HG03095 (cell line): ENCODE measurements at regions not wholly inside any gene's neighbourhood (a gene's known extent, or its start where the extent isn't known, plus 50 kb on each side); places are given as distances from the start of the nearest gene placed in this dataset.
A peak's percentile ranks its signal among the peaks of the same experiment; 100 is the strongest.
"Not testable (repeated sequence)": the region's sequence is repeated elsewhere in the genome, so short reads cannot be mapped to it uniquely, and the experiment has no call there.

Experiments used
- ATAC-seq: cut with Tn5 transposase; IDR thresholded peaks from one replicate; pipeline ENCODE4 v1.9.1; 2021; ENCODE audit warnings: moderate library complexity; ENCODE audit not compliant: unreplicated experiment

DNA sequence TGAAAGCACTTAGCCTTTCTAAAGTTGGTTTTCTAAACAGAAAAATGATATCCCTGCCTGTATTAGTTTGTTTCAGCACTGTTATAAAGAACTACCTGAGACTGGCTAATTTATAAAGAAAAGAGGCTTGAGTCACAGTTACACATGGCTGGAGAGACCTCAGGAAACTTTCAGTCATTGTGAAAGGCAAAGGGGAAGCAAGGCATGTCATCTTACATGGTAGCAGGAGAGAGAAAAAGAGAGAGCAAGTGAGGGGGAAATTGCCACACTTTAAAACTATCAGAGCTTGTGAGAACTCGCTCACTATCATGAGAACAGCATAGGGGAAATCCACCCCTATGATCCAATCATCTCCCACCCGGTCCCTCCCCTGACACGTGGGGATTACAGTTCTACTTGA is 64.9 kb downstream of the FAM170A start:
- ATAC-seq: peak; percentile 55

- ATAC-seq: no peak
Measured at GRCh38 chr5:119706049-119706448, 76.7 kb downstream of the FAM170A start.

GRCh38 chr5:119708076-119708790 is 78.9 kb downstream of the FAM170A start:
- no peak for ATAC-seq

DNA sequence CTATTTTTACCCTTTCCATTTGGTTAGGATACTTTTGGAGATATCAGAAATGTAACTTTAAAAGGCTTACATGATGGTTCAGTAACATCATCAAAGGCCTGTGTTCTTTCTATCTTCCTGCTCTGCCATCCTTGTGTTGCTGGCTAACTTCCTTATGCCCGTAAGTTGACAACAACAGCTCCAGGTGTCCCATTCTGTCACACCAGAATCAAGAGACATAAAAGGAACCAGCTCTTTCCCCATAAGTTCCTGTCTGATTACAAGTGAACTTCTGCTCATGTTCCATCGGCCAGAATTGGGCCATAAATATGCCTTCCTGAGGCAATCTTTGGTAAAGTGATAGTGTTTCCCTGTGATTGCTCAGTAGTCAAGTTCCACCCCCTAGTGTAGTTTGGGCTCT is 92.4 kb downstream of the FAM170A start:
- ATAC-seq: no peak

DNA sequence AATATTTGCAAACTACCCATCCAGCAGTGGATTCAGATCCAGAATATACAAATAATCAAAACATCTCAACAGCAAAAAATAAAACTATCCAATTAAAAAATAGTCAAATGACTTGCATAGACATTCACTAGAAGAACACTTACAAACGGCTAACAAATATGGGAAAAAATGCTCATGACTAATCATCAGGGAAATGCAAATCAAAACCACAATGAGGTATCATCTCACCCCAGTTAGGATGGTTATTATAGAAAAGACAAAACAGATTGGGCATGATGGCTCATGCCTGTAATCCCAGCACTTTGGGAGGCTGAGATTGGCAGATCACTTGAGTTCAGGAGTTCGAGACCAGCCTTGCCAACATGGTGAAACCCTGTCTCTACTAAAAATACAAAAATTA is 95.9 kb downstream of the FAM170A start:
- not testable (repeated sequence) for ATAC-seq

DNA sequence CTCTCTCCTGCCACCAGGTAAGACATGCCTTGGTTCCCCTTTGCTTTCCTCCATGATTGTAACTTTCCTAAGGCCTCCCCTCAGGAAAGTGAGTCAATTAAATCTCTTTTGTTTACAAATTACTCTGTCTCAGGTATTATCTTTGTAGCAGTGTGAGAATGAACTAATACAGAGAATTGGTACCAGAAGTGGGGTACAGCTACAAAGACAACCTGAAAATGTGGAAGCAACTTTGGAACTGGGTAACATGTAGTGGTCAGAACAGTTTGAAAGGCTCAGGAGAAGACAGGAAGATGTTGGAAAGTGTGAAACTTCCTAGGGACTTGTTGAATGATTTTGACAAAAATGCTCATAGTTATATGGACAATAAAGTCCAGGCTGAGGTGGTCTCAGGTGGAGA is 97.2 kb downstream of the FAM170A start:
- ATAC-seq: no peak

GRCh38 chr5:119740225-119740624 is 110.9 kb downstream of the FAM170A start:
- no peak for ATAC-seq

DNA sequence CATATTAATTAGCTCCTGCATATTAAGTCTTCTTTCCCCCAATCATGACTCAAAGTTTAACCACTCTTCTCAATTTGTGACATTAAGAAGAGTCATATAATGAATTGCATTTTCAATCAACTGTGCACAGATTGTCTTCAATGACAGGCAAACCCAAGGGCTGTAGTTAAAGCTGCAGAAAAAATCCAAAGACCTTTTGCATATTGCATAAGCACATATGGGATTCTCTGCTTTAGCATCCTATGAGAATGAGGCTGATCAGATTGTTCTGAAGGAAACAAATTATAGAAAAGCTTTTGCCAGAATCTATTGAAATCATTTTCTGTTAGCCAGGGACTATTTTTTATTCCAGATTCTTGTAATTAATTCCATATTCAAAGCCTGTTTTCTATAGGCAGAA is 112.3 kb downstream of the FAM170A start:
- no peak for ATAC-seq

DNA sequence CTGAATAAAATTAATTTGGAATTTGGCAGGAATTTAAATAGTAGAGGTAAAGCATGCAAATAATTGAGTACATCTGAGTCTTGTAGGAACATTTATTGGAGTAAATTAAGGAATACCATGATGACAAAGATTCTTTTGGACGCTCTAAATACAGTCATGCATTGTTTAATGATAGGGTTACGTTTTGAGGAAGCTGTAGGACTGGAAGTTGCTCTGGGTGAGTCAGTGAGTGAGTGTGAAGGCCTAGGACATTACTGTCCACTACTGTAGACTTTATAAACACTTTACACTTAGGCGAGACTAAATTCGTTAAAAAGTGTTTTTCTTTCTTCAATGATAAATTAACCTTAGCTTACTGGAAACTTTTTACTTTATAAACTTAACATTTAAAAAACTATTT is 113.0 kb downstream of the FAM170A start:
- no peak for ATAC-seq

- ATAC-seq: peak; percentile 91
Measured at GRCh38 chr5:119743927-119744326, 114.6 kb downstream of the FAM170A start.

DNA sequence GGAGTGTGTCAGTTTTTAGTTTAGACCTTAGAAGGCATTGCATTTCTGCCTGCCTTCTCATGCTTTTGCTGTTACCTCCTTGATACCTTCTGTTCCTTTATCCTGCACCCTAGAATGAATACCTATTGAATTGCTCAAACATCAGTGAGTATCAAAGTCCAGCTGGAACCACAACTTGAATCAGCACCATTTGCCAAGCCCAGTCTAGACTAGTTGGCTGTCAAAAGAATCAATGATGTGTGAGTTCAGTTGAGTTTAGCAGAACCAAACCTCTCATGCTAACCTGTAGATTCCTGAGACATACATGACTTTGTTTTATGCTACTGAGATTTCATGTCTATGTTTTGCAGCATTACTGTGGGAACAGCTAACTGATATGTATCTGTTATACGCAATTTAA is 116.6 kb downstream of the FAM170A start:
- ATAC-seq: no peak

DNA sequence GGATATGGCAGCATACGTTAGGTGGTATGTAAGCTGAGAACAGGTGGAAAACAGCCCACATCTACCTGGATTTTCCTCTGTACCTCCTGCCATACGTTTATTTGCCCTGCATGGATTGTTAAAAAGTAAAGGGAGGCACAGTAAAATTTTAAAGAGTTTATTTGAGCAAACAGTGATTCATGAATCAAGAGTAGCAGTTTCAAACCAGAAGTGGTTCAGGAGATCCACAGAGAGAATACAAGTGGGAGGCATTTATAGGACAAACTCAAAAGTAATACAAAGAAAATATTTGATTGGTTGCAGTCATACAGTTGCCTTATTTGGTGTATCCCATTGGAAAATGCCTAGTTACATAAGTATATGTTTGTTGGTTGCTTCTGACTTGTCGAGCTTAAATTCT is 117.6 kb downstream of the FAM170A start:
- ATAC-seq: no peak

DNA sequence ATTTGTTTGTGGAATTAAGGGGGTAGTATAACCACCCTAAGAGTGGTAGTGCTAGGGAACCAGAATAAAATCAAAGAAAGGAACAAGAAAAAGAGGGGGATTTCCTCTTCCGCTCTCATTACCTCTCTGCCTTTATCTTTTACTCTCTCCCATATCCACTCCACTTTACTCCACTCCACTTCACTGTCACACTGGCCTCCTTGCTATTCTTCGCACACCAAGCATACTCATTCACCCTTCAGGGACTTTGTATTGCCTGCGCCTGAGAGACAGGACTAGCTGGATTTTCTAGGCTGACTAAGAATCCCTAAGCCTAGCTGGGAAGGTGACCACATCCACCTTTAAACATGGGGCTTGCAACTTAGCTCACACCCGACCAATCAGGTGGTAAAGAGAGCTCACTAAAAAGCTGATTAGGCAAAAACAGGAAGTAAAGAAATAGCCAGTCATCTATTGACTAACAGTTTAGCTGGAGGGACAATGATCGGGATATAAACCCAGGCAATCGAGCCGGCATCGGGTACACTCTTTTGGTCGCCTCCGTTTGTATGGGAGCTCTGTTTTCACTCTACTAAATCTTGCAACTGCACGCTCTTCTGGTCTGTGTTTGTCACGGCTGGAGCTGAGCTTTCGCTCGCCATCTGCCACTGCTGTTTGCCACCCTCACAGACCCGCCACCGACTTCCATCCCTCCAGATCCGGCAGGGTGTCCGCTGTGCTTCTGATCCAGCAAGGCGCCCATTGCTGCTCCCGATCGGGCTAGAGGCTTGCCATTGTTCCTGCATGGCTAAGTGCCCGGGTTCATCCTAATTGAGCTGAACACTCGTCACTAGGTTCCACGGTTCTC is 121.8 kb downstream of the FAM170A start:
- ATAC-seq: no peak

GRCh38 chr5:119751734-119752094 is 122.4 kb downstream of the FAM170A start:
- ATAC-seq: no peak

DNA sequence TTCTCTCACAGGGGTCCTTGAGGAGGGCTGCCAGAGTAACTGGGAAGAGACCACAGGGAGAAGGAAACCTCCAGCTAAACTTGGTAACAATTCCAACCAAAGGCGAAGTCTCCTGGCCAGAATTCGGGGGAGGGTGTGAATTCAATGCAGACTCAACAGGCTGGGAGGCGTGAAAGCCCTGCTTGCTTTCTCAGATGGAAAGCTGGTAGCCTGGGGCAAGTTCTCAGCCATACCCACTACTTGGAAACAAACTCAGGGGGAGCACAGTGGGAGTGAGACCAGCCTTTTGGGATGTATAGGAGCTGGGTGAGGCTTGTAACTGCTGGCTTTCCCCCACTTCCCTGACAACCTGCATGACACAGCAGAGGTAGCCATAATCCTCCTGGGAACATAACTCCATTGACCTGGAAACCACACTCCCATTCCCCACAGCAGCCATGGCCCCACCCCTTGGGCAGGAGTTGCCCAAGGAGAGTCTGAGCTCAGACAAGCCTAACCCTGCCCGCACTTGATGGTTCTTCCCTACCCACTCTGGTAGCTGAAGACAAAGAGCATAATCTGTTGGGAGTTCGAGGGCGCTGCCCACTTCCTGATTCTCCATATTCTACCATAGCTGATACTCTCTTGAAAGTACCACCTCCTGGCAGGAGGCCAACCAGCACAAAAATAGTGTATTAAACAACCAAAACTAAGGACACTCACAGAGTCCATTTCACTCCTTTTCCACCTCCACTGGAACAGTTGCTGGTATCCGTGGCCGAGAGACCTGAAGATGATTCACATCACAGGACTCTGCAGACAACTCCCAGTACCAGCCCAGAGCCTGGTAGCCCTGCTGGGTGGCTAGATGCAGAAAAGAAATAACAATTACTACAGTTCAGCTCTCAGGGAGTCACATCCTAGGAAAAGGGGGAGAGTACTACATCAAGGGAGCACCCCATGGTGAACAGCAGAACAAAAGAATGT is 123.8 kb downstream of the FAM170A start:
- ATAC-seq: no peak

- not testable (repeated sequence) for ATAC-seq
Measured at GRCh38 chr5:119754825-119755224, 125.5 kb downstream of the FAM170A start.

GRCh38 chr5:119757276-119757675 is 127.9 kb downstream of the FAM170A start:
- ATAC-seq: no peak

DNA sequence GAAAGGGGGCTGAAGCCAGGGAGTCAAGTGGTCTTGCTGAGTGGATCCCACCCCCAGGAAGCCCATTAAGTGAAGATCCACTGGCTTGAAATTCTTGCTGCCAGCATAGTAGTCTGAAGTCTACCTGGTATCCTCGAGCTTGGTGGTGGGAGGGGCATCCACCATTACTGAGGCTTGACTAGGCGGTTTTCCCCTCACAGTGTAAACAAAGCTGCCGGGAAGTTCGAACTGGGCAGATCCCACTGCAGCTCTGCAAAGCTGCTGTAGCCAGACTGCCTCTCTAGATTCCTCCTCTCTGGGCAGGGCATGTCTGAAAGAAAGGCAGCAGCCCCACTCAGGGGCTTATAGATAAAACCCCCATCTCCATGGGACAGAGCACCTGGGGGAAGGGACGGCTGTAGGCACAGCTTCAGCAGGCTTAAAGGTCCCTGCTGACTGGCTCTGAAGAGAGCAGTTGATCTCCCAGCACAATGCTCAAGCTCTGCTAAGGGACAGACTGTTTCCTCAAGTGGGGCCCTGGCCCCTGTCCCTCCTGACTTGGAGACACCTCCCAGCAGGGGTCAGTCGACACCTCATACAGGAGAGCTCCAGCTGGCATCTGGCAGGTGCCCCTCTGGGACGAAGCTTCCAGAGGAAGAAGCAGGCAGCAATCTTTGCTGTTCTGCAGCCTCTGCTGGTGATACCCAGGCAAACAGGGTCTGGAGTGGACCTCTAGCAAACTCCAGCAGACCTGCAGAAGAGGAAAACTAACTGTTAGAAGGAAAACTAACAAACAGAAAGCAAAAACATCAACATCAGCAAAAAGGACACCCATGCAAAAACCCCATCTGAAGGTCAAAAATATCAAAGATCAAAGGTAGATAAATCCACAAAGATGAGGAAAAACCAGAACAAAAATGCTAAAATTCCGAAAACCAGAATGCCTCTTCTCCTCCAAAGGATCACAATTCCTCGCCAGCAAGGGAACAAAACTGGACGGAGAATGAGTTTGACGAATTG is 140.6 kb downstream of the FAM170A start:
- ATAC-seq: not testable (repeated sequence)

- ATAC-seq: not testable (repeated sequence)
Measured at GRCh38 chr5:119780145-119780544, 150.8 kb downstream of the FAM170A start.

GRCh38 chr5:119785057-119785456 is 155.7 kb downstream of the FAM170A start:
- no peak for ATAC-seq
